Parathyroid adenoma (tissue), 2 donors: ENCODE measurements at regions not wholly inside any gene's neighbourhood (a gene's known extent, or its start where the extent isn't known, plus 50 kb on each side); places are given as distances from the start of the nearest gene placed in this dataset.

Experiments
- H2AFZ ChIP-seq: fragments of 300-600 bp; sonication (generic); one replicate; pipeline ENCODE4 v1.7.0; 2017; ENCODE audit warnings: antibody characterized with exemption, mild to moderate bottlenecking
- H3K27ac ChIP-seq: fragments of 300-600 bp; sonication (generic); one replicate; pipeline ENCODE4 v1.7.0; 2017
- H3K27me3 ChIP-seq: fragments of 300-600 bp; sonication (generic); one replicate; pipeline ENCODE4 v1.7.0; 2017; ENCODE audit warnings: low read length; ENCODE audit not compliant: control insufficient read depth, insufficient read depth
- H3K36me3 ChIP-seq: fragments of 300-600 bp; sonication (generic); one replicate; pipeline ENCODE4 v1.7.0; 2017; ENCODE audit warnings: low read length; ENCODE audit not compliant: control insufficient read depth, insufficient read depth
- H3K4me1 ChIP-seq: fragments of 300-600 bp; sonication (generic); one replicate; pipeline ENCODE4 v1.7.0; 2017; ENCODE audit warnings: control low read depth
- H3K4me2 ChIP-seq: fragments of 300-600 bp; sonication (generic); one replicate; pipeline ENCODE4 v1.7.0; 2017; ENCODE audit warnings: low read length
- H3K4me3 ChIP-seq: fragments of 300-600 bp; sonication (generic); one replicate; pipeline ENCODE4 v1.7.0; 2017; ENCODE audit warnings: low read depth, low read length
- H3K79me2 ChIP-seq: fragments of 300-600 bp; sonication (generic); one replicate; pipeline ENCODE4 v1.7.0; 2017; ENCODE audit warnings: control low read depth
- H3K9ac ChIP-seq: fragments of 300-600 bp; sonication (generic); one replicate; pipeline ENCODE4 v1.7.0; 2017; ENCODE audit warnings: mild to moderate bottlenecking
- H3K9me3 ChIP-seq: fragments of 300-600 bp; sonication (generic); one replicate; pipeline ENCODE4 v1.7.0; 2017; ENCODE audit warnings: low read length; ENCODE audit not compliant: control insufficient read depth
- TF ChIP-seq, protein P1 (sequence below): fragments of 300-600 bp; sonication (generic); IDR thresholded peaks from one replicate; pipeline ENCODE4 v1.7.0; 2017; ENCODE audit warnings: antibody characterized with exemption, mild to moderate bottlenecking
- donor health status: primary hyperparathyroidism.

DNA sequence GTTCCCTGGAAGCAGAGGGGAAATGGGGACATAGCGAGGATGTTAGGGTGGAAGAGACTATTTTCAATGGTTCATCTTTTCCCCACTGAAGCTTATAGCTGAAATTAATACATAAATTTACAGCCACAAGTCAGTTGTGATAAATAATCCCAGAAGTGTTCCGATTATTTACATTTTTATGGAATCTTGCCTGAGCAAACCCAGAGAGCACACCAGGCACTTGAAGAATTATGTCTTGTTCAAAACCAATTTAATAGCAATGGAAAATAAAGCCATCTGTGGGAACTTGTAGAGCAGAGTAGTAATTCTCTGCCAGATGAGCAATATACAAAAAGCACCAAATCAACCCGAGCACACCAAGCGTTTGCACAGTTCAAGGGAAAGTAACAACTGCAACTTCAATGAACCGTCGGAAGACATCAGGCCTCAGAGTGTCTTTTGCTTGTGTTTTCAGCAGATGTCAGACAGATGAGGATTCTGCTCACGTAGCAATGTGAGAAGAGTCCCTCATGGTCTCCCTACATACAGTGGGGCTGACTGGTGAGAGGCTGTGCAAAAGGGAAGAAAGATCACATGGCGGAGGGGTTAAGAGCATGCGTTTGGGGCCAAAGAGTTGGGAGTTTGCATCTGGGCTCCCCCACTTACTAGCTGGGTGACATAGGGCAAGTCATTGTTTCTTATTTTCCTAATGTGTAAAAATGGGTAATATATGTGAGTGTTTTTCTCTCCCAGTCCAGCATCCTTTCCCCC lies 148.7 kb upstream of the HS3ST2 start:
- H3K79me2 ChIP-seq = no peaks in the 10 kb centered on the region
- TF ChIP-seq, protein P1, sequence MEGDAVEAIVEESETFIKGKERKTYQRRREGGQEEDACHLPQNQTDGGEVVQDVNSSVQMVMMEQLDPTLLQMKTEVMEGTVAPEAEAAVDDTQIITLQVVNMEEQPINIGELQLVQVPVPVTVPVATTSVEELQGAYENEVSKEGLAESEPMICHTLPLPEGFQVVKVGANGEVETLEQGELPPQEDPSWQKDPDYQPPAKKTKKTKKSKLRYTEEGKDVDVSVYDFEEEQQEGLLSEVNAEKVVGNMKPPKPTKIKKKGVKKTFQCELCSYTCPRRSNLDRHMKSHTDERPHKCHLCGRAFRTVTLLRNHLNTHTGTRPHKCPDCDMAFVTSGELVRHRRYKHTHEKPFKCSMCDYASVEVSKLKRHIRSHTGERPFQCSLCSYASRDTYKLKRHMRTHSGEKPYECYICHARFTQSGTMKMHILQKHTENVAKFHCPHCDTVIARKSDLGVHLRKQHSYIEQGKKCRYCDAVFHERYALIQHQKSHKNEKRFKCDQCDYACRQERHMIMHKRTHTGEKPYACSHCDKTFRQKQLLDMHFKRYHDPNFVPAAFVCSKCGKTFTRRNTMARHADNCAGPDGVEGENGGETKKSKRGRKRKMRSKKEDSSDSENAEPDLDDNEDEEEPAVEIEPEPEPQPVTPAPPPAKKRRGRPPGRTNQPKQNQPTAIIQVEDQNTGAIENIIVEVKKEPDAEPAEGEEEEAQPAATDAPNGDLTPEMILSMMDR = no peak
- no peaks in the 10 kb centered on the region for H3K9me3 ChIP-seq
- H3K4me2 ChIP-seq = no peak overlapping the region
- no peak overlapping the region for H3K4me3 ChIP-seq
- H3K4me1 ChIP-seq = no peaks in the 10 kb centered on the region
- H3K9ac ChIP-seq = no peak overlapping the region
- no peaks in the 10 kb centered on the region for H3K36me3 ChIP-seq
- H2AFZ ChIP-seq = no peak overlapping the region
- no peaks in the 10 kb centered on the region for H3K27me3 ChIP-seq
- H3K27ac ChIP-seq = no peak overlapping the region

DNA sequence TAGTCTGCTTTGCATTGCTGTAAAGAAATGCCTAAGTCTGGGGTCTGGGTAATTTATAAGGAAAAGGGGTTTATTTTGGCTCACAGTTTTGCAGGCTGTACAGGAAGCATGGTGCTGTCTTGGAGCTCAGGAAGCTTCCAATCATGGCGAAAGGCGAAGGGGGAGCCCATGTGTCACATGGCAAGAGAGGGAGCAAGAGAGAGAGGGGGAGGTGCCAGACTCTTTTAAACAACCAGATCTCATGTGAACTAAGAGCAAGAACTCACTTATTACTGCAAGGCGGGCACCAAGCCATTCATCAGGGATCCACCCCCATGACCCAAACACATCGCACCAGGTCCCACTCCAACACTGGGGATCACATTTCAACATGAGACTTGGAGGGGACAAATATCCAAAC lies 148.2 kb upstream of the HS3ST2 start:
- H3K4me2 ChIP-seq = no peak overlapping the region
- no peaks in the 10 kb centered on the region for H3K9me3 ChIP-seq
- no peak overlapping the region for H3K9ac ChIP-seq
- H3K79me2 ChIP-seq = no peaks in the 10 kb centered on the region
- H3K4me1 ChIP-seq = no peaks in the 10 kb centered on the region
- H3K27ac ChIP-seq = no peak overlapping the region
- H2AFZ ChIP-seq = no peak overlapping the region
- no peak overlapping the region for H3K4me3 ChIP-seq
- H3K27me3 ChIP-seq = no peaks in the 10 kb centered on the region
- H3K36me3 ChIP-seq = no peaks in the 10 kb centered on the region
- TF ChIP-seq, protein P1 = no peak

DNA sequence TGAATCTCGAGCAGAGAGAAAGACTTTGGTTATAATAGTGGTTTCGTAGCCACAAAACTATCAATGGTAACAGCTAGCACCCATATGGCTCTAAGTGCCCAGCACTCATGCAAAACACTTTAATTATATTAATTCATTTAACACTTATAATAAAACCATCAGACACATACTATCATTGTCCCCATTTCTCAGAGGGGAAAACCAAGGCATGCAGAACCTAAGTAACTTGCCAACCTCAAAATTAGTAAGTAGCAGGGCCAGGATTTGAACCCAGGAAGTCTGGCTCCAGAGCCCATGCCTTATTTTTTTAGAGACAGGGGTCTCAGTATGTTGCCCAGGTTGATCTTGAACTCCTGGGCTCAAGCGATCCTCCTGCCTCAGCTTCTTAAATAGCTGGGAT lies 145.6 kb upstream of the HS3ST2 start:
- H3K36me3 ChIP-seq = no peaks in the 10 kb centered on the region
- no peak overlapping the region for H3K4me3 ChIP-seq
- H3K27me3 ChIP-seq = no peaks in the 10 kb centered on the region
- H3K27ac ChIP-seq = no peak overlapping the region
- no peaks in the 10 kb centered on the region for H3K79me2 ChIP-seq
- no peak overlapping the region for H3K4me2 ChIP-seq
- H3K9me3 ChIP-seq = no peaks in the 10 kb centered on the region
- H3K4me1 ChIP-seq = no peaks in the 10 kb centered on the region
- TF ChIP-seq, protein P1 = no peak
- no peak overlapping the region for H3K9ac ChIP-seq
- no peak overlapping the region for H2AFZ ChIP-seq

DNA sequence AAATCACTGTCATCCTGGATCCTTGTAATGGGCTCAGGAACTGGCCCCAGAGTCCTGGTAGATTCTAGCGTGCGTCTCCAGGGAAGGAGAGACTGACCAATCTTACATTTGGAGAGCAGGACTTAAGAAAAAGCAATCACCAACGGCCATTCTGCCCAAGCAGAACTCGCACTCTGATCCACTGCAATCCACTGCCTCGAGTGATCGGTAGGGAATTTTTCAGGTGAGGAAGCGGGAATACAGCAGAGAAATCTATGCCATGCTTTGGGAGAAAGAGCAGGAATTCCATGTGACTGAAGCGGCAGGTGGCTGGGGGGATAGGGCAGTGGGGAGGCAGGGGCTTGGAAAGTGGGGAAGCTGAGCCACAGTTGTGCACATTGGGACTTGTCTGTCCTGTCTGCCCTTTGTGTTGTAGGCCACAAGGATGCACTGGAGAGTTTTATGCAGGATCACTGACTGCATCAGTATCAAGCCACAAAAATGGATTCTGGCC lies 143.9 kb upstream of the HS3ST2 start:
- no peak overlapping the region for H2AFZ ChIP-seq
- no peaks in the 10 kb centered on the region for H3K9me3 ChIP-seq
- H3K4me3 ChIP-seq = no peak overlapping the region
- H3K27me3 ChIP-seq = no peaks in the 10 kb centered on the region
- H3K9ac ChIP-seq = no peak overlapping the region
- H3K79me2 ChIP-seq = no peaks in the 10 kb centered on the region
- H3K27ac ChIP-seq = no peak overlapping the region
- H3K4me1 ChIP-seq = no peaks in the 10 kb centered on the region
- H3K36me3 ChIP-seq = no peaks in the 10 kb centered on the region
- TF ChIP-seq, protein P1 = no peak
- H3K4me2 ChIP-seq = no peak overlapping the region

- Histone ChIP-seq H3K79me2 (no peaks in the 10 kb centered on the region), H3K9me3 (no peaks in the 10 kb centered on the region), H3K9ac (no peak overlapping the region), H3K27me3 (no peaks in the 10 kb centered on the region), H3K4me3 (no peak overlapping the region), H2AFZ (no peak overlapping the region), H3K4me1 (no peaks in the 10 kb centered on the region), H3K4me2 (no peak overlapping the region), H3K36me3 (no peaks in the 10 kb centered on the region), H3K27ac (no peak overlapping the region)
- TF ChIP-seq, protein P1 = no peak
Measured at GRCh38 chr16:22670551-22671041, 143.4 kb upstream of the HS3ST2 start.
